IMR-90 (cell line): ENCODE measurements at regions not wholly inside any gene's neighbourhood (a gene's known extent, or its start where the extent isn't known, plus 50 kb on each side); places are given as distances from the start of the nearest gene placed in this dataset.

ENCODE experiments used
- CEBPB ChIP-seq: IDR thresholded peaks from 2 replicates; pipeline ENCODE4 v1.6.1; 2012; ENCODE audit warnings: low read depth, low read length, improper control_type of control experiment
- CTCF ChIP-seq: conservative IDR thresholded peaks from 2 replicates; pipeline ENCODE4 v1.5.1; 2012; ENCODE audit warnings: mild to moderate bottlenecking, low read depth, low read length, improper control_type of control experiment
- POLR2A ChIP-seq: IDR thresholded peaks from 2 replicates; pipeline ENCODE4 v1.6.1; 2012; ENCODE audit warnings: mild to moderate bottlenecking, low read depth, low read length
- SMC3 ChIP-seq: fragments of 150-350 bp; IDR thresholded peaks from 2 replicates; pipeline ENCODE4 v1.6.1; 2016; ENCODE audit warnings: low read depth, mild to moderate bottlenecking, antibody characterized with exemption, low read length, moderate library complexity
- TF ChIP-seq, protein P1 (sequence below): fragments of 150-350 bp; IDR thresholded peaks from 2 replicates; pipeline ENCODE4 v1.6.1; 2017; ENCODE audit warnings: mild to moderate bottlenecking, antibody characterized with exemption, low read length, low read depth

DNA sequence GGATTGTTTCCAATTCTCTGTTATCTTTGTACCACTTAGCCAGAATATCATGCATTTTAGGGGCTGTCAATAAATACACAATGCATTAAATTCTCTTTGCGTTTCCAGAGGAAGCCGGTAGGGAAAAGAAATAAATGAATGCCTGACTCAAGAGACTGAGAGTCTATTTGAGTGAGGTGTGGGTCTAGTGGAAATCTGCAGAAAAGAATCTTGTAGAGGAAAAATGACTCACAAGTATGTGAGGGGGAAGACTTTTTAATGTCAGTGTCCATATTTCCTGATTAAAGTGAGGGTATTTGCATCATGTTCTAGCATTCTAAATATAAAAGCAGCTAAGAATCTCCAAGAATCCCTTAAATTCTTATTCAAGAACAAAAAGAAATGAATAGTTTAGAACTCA, 271.1 kb downstream of the PTPRC start:
- TF ChIP-seq CTCF (no peak), SMC3 (no peak), CEBPB (no peak), POLR2A (no peak)
- TF ChIP-seq, protein P1, sequence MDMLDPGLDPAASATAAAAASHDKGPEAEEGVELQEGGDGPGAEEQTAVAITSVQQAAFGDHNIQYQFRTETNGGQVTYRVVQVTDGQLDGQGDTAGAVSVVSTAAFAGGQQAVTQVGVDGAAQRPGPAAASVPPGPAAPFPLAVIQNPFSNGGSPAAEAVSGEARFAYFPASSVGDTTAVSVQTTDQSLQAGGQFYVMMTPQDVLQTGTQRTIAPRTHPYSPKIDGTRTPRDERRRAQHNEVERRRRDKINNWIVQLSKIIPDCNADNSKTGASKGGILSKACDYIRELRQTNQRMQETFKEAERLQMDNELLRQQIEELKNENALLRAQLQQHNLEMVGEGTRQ, result no peak
